Panc1 (cell line): ENCODE measurements at regions not wholly inside any gene's neighbourhood (a gene's known extent, or its start where the extent isn't known, plus 50 kb on each side); places are given as distances from the start of the nearest gene placed in this dataset.

Experiments
- CTCF ChIP-seq: fragments of 450-650 bp; IDR thresholded peaks from 2 replicates; pipeline ENCODE4 v1.5.1; 2017; ENCODE audit warnings: mild to moderate bottlenecking
- POLR2AphosphoS5 ChIP-seq: IDR thresholded peaks from 2 replicates; pipeline ENCODE4 v1.6.1; 2012; ENCODE audit warnings: mild to moderate bottlenecking, low read depth, low read length, moderate library complexity
- REST ChIP-seq, 2 experiments: IDR thresholded peaks; 2 replicates each; pipeline ENCODE4 v1.6.1; 2011 to 2012; ENCODE audit warnings: low read depth in 2 of 2, control low read depth in 1 of 2, low read length in 1 of 2, mild to moderate bottlenecking in 1 of 2, moderate library complexity in 1 of 2; ENCODE audit not compliant: insufficient read depth in 1 of 2
- SIN3A ChIP-seq: IDR thresholded peaks from 2 replicates; pipeline ENCODE4 v1.6.1; 2012; ENCODE audit warnings: low read depth, mild to moderate bottlenecking, low read length, moderate library complexity, borderline replicate concordance; ENCODE audit not compliant: insufficient read depth
- TCF7L2 ChIP-seq: IDR thresholded peaks from 2 replicates; pipeline ENCODE4 v1.6.1; 2011; ENCODE audit warnings: mild to moderate bottlenecking, low read depth, low read length, inconsistent platforms

GRCh38 chr6:6724539-6725467 is 136.3 kb downstream of the LY86 start:
- TF ChIP-seq CTCF = peak; percentile 84
- no peak for TF ChIP-seq SIN3A
- TF ChIP-seq REST (IDR thresholded peaks at IDR 0.05; ENCODE audit: insufficient read depth in 1 of 2, low read depth in 2 of 2, low read length in 1 of 2) = no peak
- TF ChIP-seq POLR2AphosphoS5 = no peak
- TF ChIP-seq TCF7L2 = no peak
